ENCODE measurements at regions not wholly inside any gene's neighbourhood (a gene's known extent, or its start where the extent isn't known, plus 50 kb on each side); places are given as distances from the start of the nearest gene placed in this dataset.

- TF ChIP-seq, protein P1, sequence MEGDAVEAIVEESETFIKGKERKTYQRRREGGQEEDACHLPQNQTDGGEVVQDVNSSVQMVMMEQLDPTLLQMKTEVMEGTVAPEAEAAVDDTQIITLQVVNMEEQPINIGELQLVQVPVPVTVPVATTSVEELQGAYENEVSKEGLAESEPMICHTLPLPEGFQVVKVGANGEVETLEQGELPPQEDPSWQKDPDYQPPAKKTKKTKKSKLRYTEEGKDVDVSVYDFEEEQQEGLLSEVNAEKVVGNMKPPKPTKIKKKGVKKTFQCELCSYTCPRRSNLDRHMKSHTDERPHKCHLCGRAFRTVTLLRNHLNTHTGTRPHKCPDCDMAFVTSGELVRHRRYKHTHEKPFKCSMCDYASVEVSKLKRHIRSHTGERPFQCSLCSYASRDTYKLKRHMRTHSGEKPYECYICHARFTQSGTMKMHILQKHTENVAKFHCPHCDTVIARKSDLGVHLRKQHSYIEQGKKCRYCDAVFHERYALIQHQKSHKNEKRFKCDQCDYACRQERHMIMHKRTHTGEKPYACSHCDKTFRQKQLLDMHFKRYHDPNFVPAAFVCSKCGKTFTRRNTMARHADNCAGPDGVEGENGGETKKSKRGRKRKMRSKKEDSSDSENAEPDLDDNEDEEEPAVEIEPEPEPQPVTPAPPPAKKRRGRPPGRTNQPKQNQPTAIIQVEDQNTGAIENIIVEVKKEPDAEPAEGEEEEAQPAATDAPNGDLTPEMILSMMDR (IDR thresholded peaks at IDR 0.05; ENCODE audit: unreplicated experiment), result no peak
- H3K9me3 Mint-ChIP-seq (ENCODE audit: low read depth), result no peaks in the 10 kb centered on the region
- DNase-seq (ENCODE audit: low spot score, unreplicated experiment), result no peak
- H3K36me3 Mint-ChIP-seq (ENCODE audit: insufficient read depth), result no peaks in the 10 kb centered on the region
- no peak overlapping the region for H3K4me3 Mint-ChIP-seq (ENCODE audit: low read depth)
- H3K27me3 Mint-ChIP-seq, result peaks cover 8% of the 10 kb centered on the region
- H3K4me1 Mint-ChIP-seq (ENCODE audit: low read depth), result no peaks in the 10 kb centered on the region
- H3K27ac Mint-ChIP-seq, result no peak overlapping the region
Measured at GRCh38 chr14:94966868-94967267, 190.5 kb downstream of the DICER1 start.

- TF ChIP-seq, protein P1 (IDR thresholded peaks at IDR 0.05; ENCODE audit: unreplicated experiment), result no peak
- Mint-ChIP-seq H3K4me3 (ENCODE audit: low read depth) (no peak overlapping the region), H3K27me3 (peaks cover 12% of the 10 kb centered on the region)
Measured at GRCh38 chr14:94966344-94966743, 191.0 kb downstream of the DICER1 start.

GRCh38 chr14:94965551-94966313 lies 191.6 kb downstream of the DICER1 start:
- DNase-seq (ENCODE audit: low spot score, unreplicated experiment), result no peak
- no peak overlapping the region for H3K27ac Mint-ChIP-seq
- H3K4me3 Mint-ChIP-seq (ENCODE audit: low read depth), result no peak overlapping the region
- TF ChIP-seq, protein P1 (IDR thresholded peaks at IDR 0.05; ENCODE audit: unreplicated experiment), result no peak
- no peaks in the 10 kb centered on the region for H3K4me1 Mint-ChIP-seq (ENCODE audit: low read depth)
- peaks cover 12% of the 10 kb centered on the region for H3K27me3 Mint-ChIP-seq
- H3K9me3 Mint-ChIP-seq (ENCODE audit: low read depth), result no peaks in the 10 kb centered on the region
- no peaks in the 10 kb centered on the region for H3K36me3 Mint-ChIP-seq (ENCODE audit: insufficient read depth)

More at GRCh38 chr14:94966344-94966743, 191.0 kb downstream of the DICER1 start:
- no peak overlapping the region for H3K27ac Mint-ChIP-seq
- H3K9me3 Mint-ChIP-seq (ENCODE audit: low read depth), result no peaks in the 10 kb centered on the region
- H3K36me3 Mint-ChIP-seq (ENCODE audit: insufficient read depth), result no peaks in the 10 kb centered on the region
- H3K4me1 Mint-ChIP-seq (ENCODE audit: low read depth), result no peaks in the 10 kb centered on the region
- DNase-seq (ENCODE audit: low spot score, unreplicated experiment), result no peak

DNA sequence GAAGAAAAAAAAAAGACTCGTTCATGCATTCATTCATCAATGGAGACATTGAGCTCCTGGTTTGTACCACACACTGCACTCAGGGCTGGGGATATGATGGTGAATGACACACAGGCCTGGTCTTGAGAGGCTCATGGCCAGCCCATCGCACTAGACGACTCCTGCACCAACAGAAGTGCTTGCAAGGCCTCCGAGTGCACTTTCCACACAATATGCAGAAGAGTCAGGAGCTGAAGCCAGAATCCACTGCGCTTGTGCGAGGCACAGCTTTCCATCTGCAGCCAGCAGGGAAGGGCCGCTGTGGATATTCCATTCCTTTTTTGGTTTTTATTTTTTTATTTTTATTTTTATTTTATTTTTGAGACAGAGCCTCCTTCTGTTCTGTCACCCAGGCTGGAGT lies 192.4 kb downstream of the DICER1 start:
- H3K4me1 Mint-ChIP-seq (ENCODE audit: low read depth), result no peaks in the 10 kb centered on the region
- peaks cover 12% of the 10 kb centered on the region for H3K27me3 Mint-ChIP-seq
- H3K9me3 Mint-ChIP-seq (ENCODE audit: low read depth), result no peaks in the 10 kb centered on the region
- no peaks in the 10 kb centered on the region for H3K36me3 Mint-ChIP-seq (ENCODE audit: insufficient read depth)
- TF ChIP-seq, protein P1 (IDR thresholded peaks at IDR 0.05; ENCODE audit: unreplicated experiment), result no peak
- no peak overlapping the region for H3K27ac Mint-ChIP-seq
- no peak for DNase-seq (ENCODE audit: low spot score, unreplicated experiment)
- H3K4me3 Mint-ChIP-seq (ENCODE audit: low read depth), result no peak overlapping the region

GRCh38 chr14:94964181-94964580 lies 193.1 kb downstream of the DICER1 start:
- H3K27me3 Mint-ChIP-seq, result peaks cover 15% of the 10 kb centered on the region
- TF ChIP-seq, protein P1 (IDR thresholded peaks at IDR 0.05; ENCODE audit: unreplicated experiment), result no peak
- H3K4me3 Mint-ChIP-seq (ENCODE audit: low read depth), result no peak overlapping the region
- no peaks in the 10 kb centered on the region for H3K4me1 Mint-ChIP-seq (ENCODE audit: low read depth)
- H3K9me3 Mint-ChIP-seq (ENCODE audit: low read depth), result no peaks in the 10 kb centered on the region
- no peak for DNase-seq (ENCODE audit: low spot score, unreplicated experiment)
- H3K36me3 Mint-ChIP-seq (ENCODE audit: insufficient read depth), result no peaks in the 10 kb centered on the region
- no peak overlapping the region for H3K27ac Mint-ChIP-seq

Data from progenitor cell of endocrine pancreas (in vitro differentiated cells).